Thyroid gland (tissue), 4 donors: ENCODE measurements at regions not wholly inside any gene's neighbourhood (a gene's known extent, or its start where the extent isn't known, plus 50 kb on each side); places are given as distances from the start of the nearest gene placed in this dataset.
A peak's percentile ranks its signal among the peaks of the same experiment; 100 is the strongest.

Experiments used
- DNase-seq, 2 donors: peaks; one replicate each; pipeline ENCODE4 v3.0.0-alpha.2; 2019
- H3K27ac ChIP-seq, 3 donors: fragments of 200-600 bp; sonication (generic); 1 replicate in 2 of 3; 2 replicates in 1 of 3; pipeline ENCODE4 v1.5.1; 2016 to 2019; ENCODE audit warnings: mild to moderate bottlenecking in 1 of 3, moderate library complexity in 1 of 3
- H3K27me3 ChIP-seq: fragments of 200-600 bp; sonication (generic); one replicate; pipeline ENCODE4 v1.5.1; 2019
- H3K36me3 ChIP-seq, 2 donors: fragments of 200-600 bp; sonication (generic); one replicate each; pipeline ENCODE4 v1.5.1; 2016 to 2019
- H3K4me1 ChIP-seq, 2 donors: fragments of 200-600 bp; sonication (generic); one replicate each; pipeline ENCODE4 v1.5.1; 2017 to 2019
- H3K4me3 ChIP-seq, 3 donors: fragments of 200-600 bp; sonication (generic); replicated peaks in 1 of 3; 1 replicate in 2 of 3; 2 replicates in 1 of 3; pipeline ENCODE4 v1.5.1; 2016; ENCODE audit warnings: mild to moderate bottlenecking in 1 of 3
- H3K9me3 ChIP-seq: fragments of 200-600 bp; sonication (generic); one replicate; pipeline ENCODE4 v1.5.1; 2017
- CTCF ChIP-seq, 6 experiments: fragments of 200-600 bp in 3 of 6; fragments of 450-650 bp in 3 of 6; sonication (generic) in 3 of 6; IDR thresholded peaks; one replicate each; pipeline ENCODE4 v1.5.1; 2016 to 2019; ENCODE audit warnings: antibody characterized with exemption in 6 of 6, mild to moderate bottlenecking in 2 of 6, inconsistent platforms in 1 of 6, moderate library complexity in 1 of 6
- POLR2A ChIP-seq, 2 donors: fragments of 450-650 bp; IDR thresholded peaks; one replicate each; pipeline ENCODE4 v1.6.1; 2017; ENCODE audit warnings: antibody characterized with exemption in 2 of 2, mild to moderate bottlenecking in 2 of 2, moderate library complexity in 1 of 2
- whole genome bisulfite sequencing, 2 donors: methylation state at CpG; one replicate each; pipeline ENCODE4 v1.1.5; 2017; 5-methylcytosine and 5-hydroxymethylcytosine counted together
- intact Hi-C: fragments of 100-400 bp; cut with DNase I; formaldehyde crosslinking; loops from one replicate; pipeline ENCODE4 v1.15.1; 2023

GRCh38 chr3:161559177-161559998, 62.8 kb downstream of the OTOL1 start:
- DNase-seq = peak; percentile 2 to 4
- intact Hi-C loops = no loop called here
- Histone ChIP-seq H3K4me1 (peaks cover 0 to 5% of the 10 kb centered on the region in 2 donors), H3K36me3 (no peaks in the 10 kb centered on the region), H3K27me3 (no peaks in the 10 kb centered on the region), H3K9me3 (no peaks in the 10 kb centered on the region), H3K27ac (no peak overlapping the region), H3K4me3 (no peak overlapping the region)
- TF ChIP-seq POLR2A (IDR thresholded peaks at IDR 0.05) (no peak), CTCF (IDR thresholded peaks at IDR 0.05) (peak; percentile 51 to 76 (median 60))
- WGBS, 2 donors = 25 to 30% methylated on average over 6 of the region's 6 CpGs

- intact Hi-C loops = no loop called here
- H3K36me3 ChIP-seq = no peaks in the 10 kb centered on the region
- no peaks in the 10 kb centered on the region for H3K27me3 ChIP-seq
- peak; percentile 6 to 28 for DNase-seq
- WGBS, 2 donors = 30 to 34% methylated on average over 14 of the region's 14 CpGs
- H3K4me3 ChIP-seq = no peak overlapping the region
- peaks cover 0 to 5% of the 10 kb centered on the region in 2 donors for H3K4me1 ChIP-seq
- H3K27ac ChIP-seq = no peak overlapping the region
- TF ChIP-seq POLR2A (IDR thresholded peaks at IDR 0.05) (no peak), CTCF (IDR thresholded peaks at IDR 0.05) (peak in 4 of 6 experiments; percentile 20 to 57 (median 46))
- H3K9me3 ChIP-seq = no peaks in the 10 kb centered on the region
Measured at GRCh38 chr3:161560008-161560637, 63.5 kb downstream of the OTOL1 start.

GRCh38 chr3:161567577-161568361, 71.2 kb downstream of the OTOL1 start:
- WGBS, 2 donors = 60 to 61% methylated on average over 5 of the region's 5 CpGs
- Histone ChIP-seq H3K4me1 (no peaks in the 10 kb centered on the region), H3K27ac (no peak overlapping the region), H3K36me3 (no peaks in the 10 kb centered on the region), H3K4me3 (no peak overlapping the region), H3K9me3 (no peaks in the 10 kb centered on the region), H3K27me3 (no peaks in the 10 kb centered on the region)
- no peak for TF ChIP-seq POLR2A (IDR thresholded peaks at IDR 0.05)
- TF ChIP-seq CTCF (IDR thresholded peaks at IDR 0.05) = no peak
- intact Hi-C loops = no loop called here
- DNase-seq = no peak

- Histone ChIP-seq H3K27me3 (no peaks in the 10 kb centered on the region), H3K4me1 (no peaks in the 10 kb centered on the region), H3K9me3 (no peaks in the 10 kb centered on the region), H3K4me3 (no peak overlapping the region), H3K36me3 (no peaks in the 10 kb centered on the region), H3K27ac (no peak overlapping the region)
- DNase-seq = no peak
- intact Hi-C loops = no loop called here
- TF ChIP-seq CTCF (IDR thresholded peaks at IDR 0.05) (no peak), POLR2A (IDR thresholded peaks at IDR 0.05) (no peak)
- WGBS, 2 donors = 61 to 83% methylated on average over 2 of the region's 2 CpGs
Measured at GRCh38 chr3:161568671-161569070, 72.1 kb downstream of the OTOL1 start.
